Mesenteric fat pad (tissue), 1 donor: ENCODE measurements at regions not wholly inside any gene's neighbourhood (a gene's known extent, or its start where the extent isn't known, plus 50 kb on each side); places are given as distances from the start of the nearest gene placed in this dataset.

ENCODE experiments used
- DNase-seq: peaks from one replicate; pipeline ENCODE4 v3.0.0-alpha.2; 2020; ENCODE audit warnings: low spot score
- donor health status: DM: yes; HTN: yes; CAD: no.

DNA sequence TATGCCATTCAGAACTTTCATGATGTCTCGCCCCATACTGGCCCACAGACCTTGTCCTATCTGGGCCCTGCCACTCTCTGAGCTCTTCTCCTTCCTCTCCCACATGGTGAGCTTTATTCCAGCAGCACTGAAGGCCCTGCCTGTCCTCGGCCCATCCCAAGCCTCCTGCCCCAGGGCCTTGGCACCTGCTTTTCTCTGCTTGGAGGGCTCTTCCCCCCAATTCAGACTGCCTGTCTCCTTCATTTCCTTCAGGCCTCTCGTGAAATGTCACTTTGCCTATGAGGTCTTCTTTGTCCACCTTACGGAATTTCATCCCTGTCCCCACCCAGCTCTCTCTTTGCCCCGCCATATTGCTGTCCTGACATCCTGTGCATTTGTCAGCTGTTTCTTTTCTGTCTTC, 191.7 kb upstream of the POU3F1 start:
- DNase-seq: no peak

DNA sequence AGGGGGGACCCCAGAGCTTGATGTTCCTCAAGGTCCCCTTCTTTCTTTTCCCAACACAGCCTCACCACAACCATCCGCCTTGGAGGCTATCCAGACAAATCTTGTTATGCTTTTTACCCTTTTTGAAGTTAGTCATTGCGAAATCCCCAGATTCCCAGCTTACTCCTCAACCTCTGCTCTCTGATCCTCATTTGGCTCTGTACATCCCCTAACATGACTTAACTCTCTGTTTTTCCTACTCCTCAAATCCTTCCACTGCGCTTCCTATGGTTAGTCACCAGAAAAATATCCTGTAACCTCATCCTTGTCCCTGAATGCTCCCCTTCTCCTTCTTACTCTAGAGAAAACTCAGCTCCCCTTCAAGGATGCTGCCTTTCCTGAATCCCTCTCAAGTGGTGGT, 189.1 kb upstream of the POU3F1 start:
- no peak for DNase-seq

DNA sequence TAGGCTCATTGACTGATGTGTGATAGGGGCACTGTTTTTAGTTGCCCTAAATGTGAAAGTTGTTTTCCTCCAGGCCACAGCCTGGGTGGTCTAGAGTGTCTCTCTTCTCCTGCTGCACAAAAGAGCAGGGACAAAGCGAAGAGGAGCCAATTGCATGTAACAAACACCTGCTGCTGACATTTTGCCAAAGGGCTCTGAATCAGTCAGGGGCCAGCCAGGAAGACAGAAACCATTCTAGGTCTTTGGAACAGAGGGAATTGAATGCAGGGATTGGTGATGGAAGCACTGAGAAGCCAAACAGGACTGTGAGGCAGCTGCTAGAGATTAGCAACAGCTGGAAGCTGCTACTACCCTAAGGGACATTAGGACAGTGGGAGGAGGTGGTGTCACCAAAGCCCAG, 185.3 kb upstream of the POU3F1 start:
- DNase-seq: no peak

DNA sequence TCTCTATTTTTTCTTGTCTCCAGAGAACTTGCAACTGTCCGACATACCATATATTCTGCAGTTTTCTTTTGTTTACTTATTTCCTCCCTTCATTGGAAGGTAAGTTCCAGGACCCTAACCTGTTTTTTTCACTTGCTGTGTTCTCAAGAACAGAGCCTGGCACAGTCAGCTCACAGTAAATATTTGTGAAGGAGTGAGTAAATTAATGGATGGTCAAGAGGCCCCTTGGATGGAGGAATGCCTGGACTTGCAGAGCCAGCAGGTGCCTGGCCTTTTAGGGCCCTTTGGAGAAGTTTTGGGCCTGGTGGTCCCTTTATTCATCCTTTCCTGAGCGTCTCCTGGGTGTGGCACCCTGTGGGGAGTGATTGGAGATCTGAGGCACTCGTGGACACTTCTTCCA, 182.1 kb upstream of the POU3F1 start:
- no peak for DNase-seq

DNA sequence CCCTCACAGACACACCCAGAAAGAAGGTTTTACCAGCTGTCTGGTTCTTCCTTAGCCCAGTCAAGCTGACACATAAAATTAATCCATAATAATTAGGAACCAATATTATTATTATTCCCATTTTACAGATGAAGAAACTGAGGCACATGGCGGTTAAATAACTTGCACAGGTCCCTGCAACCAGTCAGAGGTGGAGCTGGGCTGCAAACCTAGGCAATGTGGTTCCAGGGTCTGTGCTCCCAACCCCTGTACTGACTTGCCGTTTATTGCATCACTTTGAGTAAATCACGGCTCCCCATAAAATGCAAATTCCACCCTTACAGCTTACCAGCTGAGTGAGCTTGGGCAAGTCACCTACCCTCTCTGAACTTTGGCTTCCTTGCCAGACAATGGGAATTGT, 179.2 kb upstream of the POU3F1 start:
- no peak for DNase-seq

DNA sequence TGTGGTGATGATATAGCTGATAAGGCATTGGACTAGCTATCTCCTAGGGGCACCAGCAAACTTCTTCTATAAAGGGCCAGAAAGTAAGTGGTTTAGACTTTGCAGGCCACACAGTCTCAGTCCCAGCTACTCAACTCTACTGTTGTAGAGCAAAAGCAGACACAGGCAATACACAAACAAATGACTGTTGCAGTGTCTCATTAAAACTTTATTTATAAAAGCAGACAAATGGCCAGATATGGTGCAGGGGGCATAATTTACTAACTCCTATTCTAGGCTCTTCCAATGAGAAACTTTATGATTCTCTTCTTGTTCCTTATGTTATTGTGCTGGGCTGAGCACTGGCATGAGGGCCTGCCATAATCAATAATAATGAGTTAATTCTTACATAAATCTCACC, 176.8 kb upstream of the POU3F1 start:
- no peak for DNase-seq

DNA sequence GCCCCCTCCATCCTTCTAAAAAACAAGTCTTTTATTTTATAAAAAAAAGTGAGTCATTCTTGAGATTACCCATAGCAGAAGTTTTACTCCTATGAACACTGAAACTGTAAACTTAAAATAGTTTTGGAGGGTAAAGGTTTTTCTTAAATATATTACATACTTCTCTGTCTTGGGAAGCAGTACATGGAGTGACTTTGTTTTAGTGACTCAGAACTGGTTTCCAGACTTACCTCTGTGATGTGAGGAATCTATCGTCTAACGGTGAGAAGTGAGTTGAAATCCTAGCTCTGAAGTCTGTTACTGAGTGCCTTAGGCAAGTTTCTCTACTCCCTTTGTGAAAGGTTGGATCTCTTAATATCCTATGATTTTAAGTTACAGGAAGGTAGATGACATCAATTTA, 176.3 kb upstream of the POU3F1 start:
- no peak for DNase-seq

DNA sequence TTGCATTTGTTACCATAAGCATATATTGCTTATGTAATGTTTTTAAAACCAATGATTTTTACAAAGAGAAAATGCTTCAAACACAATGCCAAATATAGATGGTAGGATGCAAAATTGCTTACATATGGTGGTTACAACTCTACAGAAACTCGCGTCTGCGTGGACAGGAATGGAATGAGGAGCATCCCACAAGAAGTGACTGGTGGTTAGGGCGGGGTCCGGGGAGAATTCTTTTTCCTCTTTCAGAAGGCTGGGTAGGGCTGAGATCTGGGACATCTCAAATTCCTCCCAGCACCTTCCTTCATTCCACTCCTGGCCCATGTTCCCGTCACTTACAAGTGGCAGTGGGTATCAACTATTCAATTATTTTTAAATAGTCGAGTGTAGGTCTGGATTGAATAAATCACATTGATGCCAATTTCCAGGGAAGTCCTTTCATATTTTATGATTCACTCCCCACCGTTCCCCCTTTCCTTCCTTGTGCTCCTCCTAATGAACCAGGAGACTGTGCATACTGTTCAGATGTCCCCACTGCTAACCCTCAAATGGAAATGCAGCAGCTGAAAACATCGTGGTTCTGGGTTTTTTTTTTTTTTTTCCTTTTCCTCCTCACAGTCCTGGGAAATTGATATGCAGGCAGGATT, 174.5 kb upstream of the POU3F1 start:
- DNase-seq: no peak

DNA sequence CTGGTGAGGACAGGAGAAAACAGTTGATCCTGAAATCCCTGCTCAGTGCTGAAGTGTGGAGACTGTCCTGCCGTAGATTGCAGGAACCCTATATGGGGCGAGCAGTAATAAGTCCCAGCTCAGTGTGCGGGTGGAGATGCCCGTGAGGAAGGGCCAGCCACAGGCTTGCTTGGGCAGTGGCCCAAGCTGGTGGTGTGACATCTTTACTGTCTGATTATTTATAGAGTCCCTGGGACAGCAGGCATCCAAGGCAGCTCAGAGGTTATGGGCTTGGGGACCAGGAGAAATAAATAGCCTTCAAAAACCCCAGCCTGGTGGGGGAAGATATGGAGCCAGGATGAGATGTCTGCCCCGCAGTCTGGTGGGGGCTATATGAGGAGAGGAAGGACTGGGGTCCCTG, 170.7 kb upstream of the POU3F1 start:
- no peak for DNase-seq

DNA sequence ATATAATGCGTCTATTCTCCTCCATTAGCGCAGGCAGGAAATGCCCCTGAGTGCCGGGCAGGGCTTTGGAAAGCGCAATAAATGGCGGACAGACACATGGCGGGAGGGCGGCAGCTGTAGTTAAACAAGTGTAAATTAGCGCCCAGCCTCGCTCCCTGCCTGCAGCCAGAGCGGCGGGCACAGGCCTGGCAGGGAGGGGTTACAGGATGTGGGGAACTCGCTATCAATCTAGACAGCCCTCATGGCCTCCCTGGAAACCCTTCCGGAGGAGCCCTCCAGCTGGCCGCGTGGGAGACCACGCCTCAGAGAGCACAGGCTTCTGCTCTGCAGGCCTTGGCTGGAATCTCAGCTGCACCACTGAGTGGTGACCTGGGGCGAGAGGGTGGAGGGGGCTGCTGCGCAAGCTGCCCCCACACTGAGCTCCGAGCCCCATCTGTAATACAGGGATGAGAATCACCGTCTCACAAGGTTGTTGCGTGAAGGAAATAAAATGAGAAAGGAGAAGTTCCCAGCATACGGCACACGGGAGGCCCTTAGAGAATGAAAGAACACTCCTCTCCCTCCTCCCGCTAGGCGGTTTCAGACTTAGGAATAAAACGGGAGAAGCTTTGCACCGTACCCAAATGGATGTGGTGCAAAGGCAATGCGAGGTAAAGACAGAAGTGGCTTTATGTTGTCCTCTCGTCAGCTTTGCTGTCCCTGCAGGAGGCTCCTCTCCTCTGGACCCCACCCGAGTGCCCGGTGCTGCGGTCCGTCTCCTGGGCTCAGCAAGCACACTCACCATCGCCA, 167.2 kb upstream of the POU3F1 start:
- DNase-seq: no peak

DNA sequence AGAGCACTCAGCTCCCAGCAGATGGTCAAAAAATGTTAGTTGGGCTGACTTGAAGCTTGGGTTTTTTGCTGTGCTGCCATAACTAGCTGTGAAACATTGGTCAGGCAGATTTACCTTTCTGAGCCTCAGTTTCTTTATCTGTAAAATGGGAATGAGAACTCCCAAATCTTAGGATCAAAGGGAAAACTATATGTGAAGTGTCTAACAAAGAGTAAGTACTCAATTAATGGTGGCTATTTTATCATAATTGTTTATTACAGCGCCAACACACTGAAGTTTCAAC, 164.2 kb upstream of the POU3F1 start:
- DNase-seq: no peak

DNA sequence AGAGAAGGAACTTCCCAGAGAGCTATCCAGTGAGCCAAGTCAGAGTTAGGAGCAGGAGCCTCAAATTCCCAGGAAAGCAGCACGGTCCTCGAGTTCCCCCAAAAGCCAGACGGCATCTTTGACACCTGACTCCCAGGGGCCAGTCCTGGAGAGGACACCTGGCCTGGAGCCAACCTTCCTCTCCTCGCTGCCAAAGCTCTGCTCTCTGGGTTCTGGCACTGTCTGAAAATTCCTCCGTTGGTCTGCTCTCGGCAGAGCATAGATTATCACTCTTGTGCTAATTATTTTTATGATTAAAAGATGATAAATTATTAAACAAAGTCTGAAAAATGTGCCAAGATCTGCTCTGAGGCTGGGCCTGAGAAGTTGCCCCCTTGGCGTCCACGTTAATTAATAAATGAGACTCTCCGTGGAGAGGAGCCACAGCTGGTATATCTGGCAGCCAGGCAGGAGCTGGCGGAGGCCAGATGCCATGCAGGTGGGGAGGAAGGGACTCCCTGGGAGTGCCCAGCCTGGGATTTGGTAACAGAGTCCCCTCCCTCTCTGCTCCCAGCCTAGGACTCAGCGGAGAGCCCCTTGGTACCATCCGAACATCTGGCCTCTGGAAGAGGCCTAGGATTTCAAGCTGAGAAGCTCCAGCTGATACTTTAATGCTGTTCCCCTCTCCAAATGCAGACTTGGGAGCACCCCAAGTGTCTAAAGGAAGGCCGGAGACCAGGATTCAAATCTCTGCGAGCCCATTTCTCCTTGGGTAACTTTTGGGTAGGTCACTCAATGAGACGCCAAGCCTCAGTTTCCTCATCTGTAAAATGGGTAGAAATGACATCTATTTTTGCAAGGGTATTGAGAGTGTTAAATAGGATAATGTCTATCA, 163.7 kb upstream of the POU3F1 start:
- DNase-seq: no peak

DNA sequence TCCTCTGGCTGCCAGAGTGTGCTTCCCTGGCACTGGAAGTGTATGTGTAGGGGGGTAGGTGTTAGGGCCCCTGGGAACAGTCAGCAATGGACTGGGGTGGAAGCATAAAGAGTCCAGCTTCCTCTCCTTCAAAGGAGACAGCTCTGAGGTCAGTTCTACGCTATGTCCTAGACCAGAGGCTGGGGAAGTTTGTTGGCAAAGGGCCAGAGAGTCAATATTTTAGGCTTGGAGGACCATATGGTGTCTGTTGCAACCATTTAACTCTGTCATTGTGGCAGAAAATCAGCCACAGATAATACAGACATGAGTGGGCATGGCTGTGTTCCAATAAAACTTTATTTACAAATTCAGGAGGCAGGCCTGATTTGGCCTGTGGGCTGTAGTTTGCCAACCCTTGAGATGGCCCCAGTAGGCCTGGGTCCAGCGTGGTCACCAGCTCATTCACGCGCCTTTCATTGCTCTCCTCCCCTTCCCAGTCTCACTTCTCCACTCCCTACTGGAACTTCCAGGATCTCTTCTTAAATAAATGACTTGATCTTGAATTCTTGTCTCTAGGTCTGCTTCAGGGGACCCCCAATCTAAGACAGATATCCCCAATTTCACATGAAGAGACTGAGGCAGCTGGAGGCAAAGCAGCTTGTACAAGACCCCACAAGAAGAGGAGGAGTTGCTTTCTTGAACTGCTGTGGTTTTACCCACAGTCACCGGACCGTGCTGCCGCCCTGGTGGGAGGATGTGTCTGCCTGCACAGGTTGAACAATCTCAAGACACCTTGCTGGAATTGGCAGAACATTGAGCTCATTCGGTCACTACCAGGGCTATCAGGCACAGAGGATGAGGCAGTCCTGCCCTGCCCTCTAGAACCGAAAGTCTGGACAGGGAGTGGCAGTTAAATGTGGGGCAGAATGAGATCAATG, 162.4 kb upstream of the POU3F1 start:
- DNase-seq: no peak

DNA sequence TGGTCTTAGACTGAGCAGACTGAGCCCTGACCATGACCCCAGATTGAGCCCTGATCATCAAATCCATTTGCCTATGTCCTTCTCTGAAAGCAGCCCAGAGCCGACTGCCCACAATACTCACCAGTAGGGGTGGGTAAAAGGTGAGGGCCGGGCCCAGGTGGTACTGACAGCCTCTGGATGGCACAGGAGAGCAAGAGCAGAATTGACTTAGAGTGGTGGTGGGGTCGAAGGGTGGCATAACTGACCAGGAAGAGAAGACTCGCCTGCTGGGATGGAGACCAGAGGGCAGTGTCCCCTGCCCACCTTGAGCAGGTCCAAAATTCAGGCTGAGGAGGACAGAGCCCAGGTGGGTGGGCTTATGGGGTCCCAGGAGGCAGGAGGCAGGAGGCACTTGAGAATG, 161.3 kb upstream of the POU3F1 start:
- DNase-seq: no peak

DNA sequence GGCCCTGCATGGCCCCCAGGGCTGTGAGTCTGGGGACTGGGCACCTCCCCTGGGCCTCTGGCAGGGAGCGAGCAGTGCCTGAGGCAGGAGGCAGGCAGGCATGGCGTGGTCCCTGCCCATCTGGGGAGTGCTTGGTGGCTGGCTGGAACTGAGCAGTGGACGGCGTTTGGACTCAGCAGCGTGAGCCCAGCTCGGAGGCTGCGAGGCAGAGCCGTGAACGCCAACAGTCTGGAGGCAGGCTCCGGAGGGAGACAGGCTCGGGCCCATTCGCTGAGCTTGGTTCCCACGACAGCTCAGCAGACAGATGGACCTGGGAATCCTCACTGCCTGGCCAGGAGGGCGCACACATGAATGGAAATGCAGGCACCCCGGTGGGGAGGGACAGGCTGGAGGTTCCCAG, 160.7 kb upstream of the POU3F1 start:
- no peak for DNase-seq

DNA sequence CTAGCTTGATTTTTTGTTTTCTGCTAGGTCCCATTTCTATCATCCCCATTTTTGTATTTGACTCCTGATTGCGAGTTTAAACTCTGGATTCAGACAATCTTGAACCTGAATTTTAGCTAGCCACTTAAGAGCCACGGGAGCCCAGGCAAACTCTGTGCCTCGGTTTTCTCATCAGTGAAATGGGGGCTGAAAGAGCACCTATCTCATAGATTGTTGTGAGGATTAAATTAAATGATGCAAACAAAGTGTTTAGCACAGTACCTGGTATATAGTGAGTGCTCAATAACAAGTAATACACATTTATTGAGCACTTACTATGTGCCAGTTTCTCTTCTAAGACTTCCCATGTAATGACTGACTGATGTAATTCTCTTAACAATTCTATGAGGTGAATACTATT, 158.1 kb upstream of the POU3F1 start:
- no peak for DNase-seq

DNA sequence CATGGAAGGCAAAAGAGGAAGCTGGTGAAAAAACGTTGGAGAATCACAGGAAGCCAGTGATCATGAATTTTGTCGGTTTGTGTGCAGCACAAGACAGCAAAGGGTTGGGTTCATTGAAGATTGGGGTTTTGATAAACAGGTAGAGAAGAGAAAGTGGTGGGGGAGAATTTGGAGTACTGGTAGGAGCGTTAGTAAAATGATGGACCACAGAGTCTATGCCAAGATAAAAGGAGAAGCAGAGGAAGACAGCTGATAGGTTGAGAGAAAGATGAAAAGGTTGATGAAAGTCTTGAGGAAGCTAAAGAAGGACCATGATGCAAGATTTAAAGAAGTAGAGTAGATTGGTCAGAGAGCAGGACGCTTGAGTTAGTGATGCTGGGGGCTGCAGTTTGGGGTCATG, 156.8 kb upstream of the POU3F1 start:
- no peak for DNase-seq

DNA sequence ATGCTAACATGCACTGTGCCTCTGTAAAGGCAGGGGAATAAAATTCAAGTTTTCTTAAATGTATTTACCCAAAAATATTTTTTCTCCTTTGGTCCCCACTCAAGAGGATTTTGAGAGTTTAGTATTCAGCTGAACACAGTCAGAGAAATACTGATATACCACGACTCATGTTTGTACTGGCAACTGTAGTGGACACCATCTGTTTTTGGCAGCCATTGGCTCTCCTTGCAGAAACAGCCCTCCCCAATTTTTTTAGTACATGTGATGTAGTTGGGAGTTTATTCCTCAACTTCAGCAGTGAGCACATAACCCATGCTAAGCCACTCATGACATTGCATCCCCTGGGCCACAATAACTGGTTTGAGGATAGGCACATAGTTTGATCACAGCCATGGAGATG, 154.8 kb upstream of the POU3F1 start:
- no peak for DNase-seq

DNA sequence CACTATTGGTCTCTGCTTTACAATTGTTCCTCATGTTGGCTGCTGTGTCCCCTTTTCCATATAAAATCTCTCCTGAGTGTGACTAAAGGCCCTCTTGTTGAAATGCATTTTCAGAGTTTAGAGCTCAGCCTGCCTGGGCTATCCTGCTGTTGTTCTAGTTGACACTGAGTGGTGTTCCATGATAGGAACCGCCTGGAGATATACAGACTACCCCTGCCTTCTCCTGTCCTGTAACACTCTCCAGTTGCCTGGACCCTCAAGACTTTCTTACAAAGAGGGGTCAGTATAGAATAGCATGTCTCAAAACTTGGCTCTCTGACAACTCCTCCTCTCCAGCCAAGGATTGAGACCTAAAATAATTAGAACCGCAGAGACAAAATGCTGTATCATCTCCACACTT, 152.0 kb upstream of the POU3F1 start:
- DNase-seq: no peak

DNA sequence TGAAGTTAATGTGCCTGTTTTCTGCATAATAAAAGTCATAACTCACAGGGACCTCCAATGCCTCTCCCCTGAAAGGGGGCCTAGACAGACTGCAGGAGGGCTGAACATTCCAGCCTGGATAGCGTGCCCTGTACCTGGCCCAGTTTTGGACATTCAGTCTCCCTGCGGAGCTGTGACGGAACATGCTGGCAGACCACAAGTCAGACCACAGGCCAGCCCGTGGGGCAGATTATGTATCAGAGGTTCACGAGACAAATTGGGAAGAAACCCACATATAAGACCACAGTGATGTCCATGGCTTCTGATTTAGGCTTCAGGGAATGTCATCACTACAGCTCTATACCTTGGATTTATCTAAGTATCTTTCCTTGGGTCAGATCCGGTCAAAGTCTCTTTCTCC, 151.5 kb upstream of the POU3F1 start:
- no peak for DNase-seq

DNA sequence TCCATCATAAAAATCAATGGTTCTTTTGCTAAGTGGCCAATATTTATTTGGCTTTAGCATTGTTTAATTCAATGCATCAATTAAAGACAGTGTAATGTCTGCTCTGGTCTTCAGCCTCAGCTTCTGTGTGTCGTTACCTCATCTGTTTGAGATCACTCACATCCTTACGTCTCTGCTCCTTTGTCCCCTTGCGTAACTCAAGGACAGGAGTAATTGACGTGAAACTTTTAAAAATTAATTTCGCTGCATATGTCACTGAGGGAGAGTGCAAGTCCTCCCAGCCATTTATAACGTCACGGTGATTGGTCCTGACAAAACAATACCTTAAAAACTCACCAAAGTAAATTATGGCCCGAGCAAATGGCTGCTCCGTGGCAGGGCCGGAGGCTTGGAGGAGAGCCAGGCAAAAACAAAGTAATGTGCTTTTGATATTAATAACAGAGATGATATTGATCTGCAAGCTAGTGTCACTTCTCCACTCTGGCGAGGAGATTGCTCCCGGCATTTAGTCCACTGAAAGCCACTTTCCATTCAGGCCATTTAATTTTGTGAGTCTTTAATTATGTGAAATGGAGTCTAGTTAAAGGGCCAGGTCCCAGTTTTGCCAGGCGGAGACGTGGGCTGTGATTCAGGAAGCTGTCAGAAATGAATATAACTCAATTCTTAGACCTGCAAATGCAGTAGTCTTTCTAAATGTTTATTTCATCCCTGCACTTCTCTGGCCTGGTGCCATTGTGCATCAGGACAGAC, 150.9 kb upstream of the POU3F1 start:
- no peak for DNase-seq
